Ishikawa (cell line): ENCODE measurements at regions not wholly inside any gene's neighbourhood (a gene's known extent, or its start where the extent isn't known, plus 50 kb on each side); places are given as distances from the start of the nearest gene placed in this dataset.

Experiments used
- CEBPB ChIP-seq: IDR thresholded peaks from 2 replicates; pipeline ENCODE4 v1.6.1; 2012
- CREB1 ChIP-seq: IDR thresholded peaks from 2 replicates; pipeline ENCODE4 v1.6.1; 2012; ENCODE audit warnings: low read depth
- EGR1 ChIP-seq: IDR thresholded peaks from 2 replicates; pipeline ENCODE4 v1.6.1; 2012
- EP300 ChIP-seq: IDR thresholded peaks from 2 replicates; pipeline ENCODE4 v1.6.1; 2012; ENCODE audit warnings: borderline replicate concordance
- FOXM1 ChIP-seq: IDR thresholded peaks from 2 replicates; pipeline ENCODE4 v1.6.1; 2012; ENCODE audit warnings: low read depth, borderline replicate concordance
- MAX ChIP-seq: IDR thresholded peaks from 2 replicates; pipeline ENCODE4 v1.6.1; 2012
- NFIC ChIP-seq: IDR thresholded peaks from 2 replicates; pipeline ENCODE4 v1.6.1; 2012
- RAD21 ChIP-seq: IDR thresholded peaks from 2 replicates; pipeline ENCODE4 v1.6.1; 2012; ENCODE audit warnings: low read depth
- REST ChIP-seq: IDR thresholded peaks from 2 replicates; pipeline ENCODE4 v1.6.1; 2012; ENCODE audit warnings: low read depth, mild to moderate bottlenecking
- TAF1 ChIP-seq: IDR thresholded peaks from 2 replicates; pipeline ENCODE4 v1.6.1; 2012; ENCODE audit warnings: low read depth, mild to moderate bottlenecking
- TCF12 ChIP-seq: IDR thresholded peaks from 2 replicates; pipeline ENCODE4 v1.6.1; 2012; ENCODE audit warnings: low read depth
- TEAD4 ChIP-seq: IDR thresholded peaks from 2 replicates; pipeline ENCODE4 v1.6.1; 2012
- USF1 ChIP-seq: IDR thresholded peaks from 2 replicates; pipeline ENCODE4 v1.6.1; 2012
- YY1 ChIP-seq: IDR thresholded peaks from 2 replicates; pipeline ENCODE4 v1.6.1; 2012; ENCODE audit warnings: low read depth
- ZBTB7A ChIP-seq: IDR thresholded peaks from 2 replicates; pipeline ENCODE4 v1.6.1; 2012; ENCODE audit warnings: low read depth

- TF ChIP-seq CEBPB, result no peak
- no peak for TF ChIP-seq USF1
- no peak for TF ChIP-seq REST
- TF ChIP-seq TCF12, result no peak
Measured at GRCh38 chr20:51108638-51109363, 85.9 kb upstream of the KCNG1 start.

- no peak for TF ChIP-seq TEAD4
- no peak for TF ChIP-seq CEBPB
- no peak for TF ChIP-seq ZBTB7A
- TF ChIP-seq EGR1, result no peak
- TF ChIP-seq REST, result no peak
- TF ChIP-seq YY1, result no peak
- TF ChIP-seq CREB1, result no peak
- no peak for TF ChIP-seq TAF1
- TF ChIP-seq FOXM1, result no peak
- TF ChIP-seq TCF12, result no peak
- no peak for TF ChIP-seq NFIC
- TF ChIP-seq USF1, result no peak
Measured at GRCh38 chr20:51106011-51106410, 83.1 kb upstream of the KCNG1 start.

- TF ChIP-seq REST (no peak), CEBPB (no peak), FOXM1 (no peak), NFIC (no peak), USF1 (no peak), CREB1 (no peak), TCF12 (no peak), EGR1 (no peak), RAD21 (no peak), ZBTB7A (no peak), TEAD4 (no peak)
Measured at GRCh38 chr20:51104960-51105920, 82.3 kb upstream of the KCNG1 start.

- TF ChIP-seq EP300 (no peak), EGR1 (no peak), USF1 (no peak), CEBPB (no peak), CREB1 (no peak), ZBTB7A (no peak), FOXM1 (no peak), YY1 (no peak), TAF1 (no peak), MAX (no peak), RAD21 (no peak), NFIC (no peak)
Measured at GRCh38 chr20:51100617-51101016, 77.7 kb upstream of the KCNG1 start.
